ENCODE measurements at regions not wholly inside any gene's neighbourhood (a gene's known extent, or its start where the extent isn't known, plus 50 kb on each side); places are given as distances from the start of the nearest gene placed in this dataset.

GRCh38 chr6:130661077-130661476 lies 166.1 kb upstream of the SMLR1 start:
- intact Hi-C loops (cut with micrococcal nuclease) = no loop called here
- Mint-ChIP-seq H3K4me1 (no peaks in the 10 kb centered on the region), H3K27me3 (no peaks in the 10 kb centered on the region), H3K9me3 (ENCODE audit: insufficient read depth) (no peaks in the 10 kb centered on the region), H3K27ac (no peak overlapping the region), H3K4me3 (no peak overlapping the region)
- Histone ChIP-seq H2AFZ (ENCODE audit: insufficient read depth, low read depth, low read length, poor library complexity, severe bottlenecking) (no peak overlapping the region), H3K9me3 (ENCODE audit: control extremely low read depth in 1 of 3, control insufficient read depth in 2 of 3, insufficient read depth in 1 of 3, low read length in 2 of 3) (no peaks in the 10 kb centered on the region), H4K20me1 (ENCODE audit: control insufficient read depth, insufficient read depth, low read length, poor library complexity, severe bottlenecking) (no peaks in the 10 kb centered on the region), H3K4me3 (ENCODE audit: control extremely low read depth in 1 of 5, extremely low read depth in 1 of 5, insufficient read depth in 1 of 5, low read depth in 2 of 5, low read length in 4 of 5) (no peak overlapping the region), H3K9ac (ENCODE audit: low read length) (no peak overlapping the region), H3K27me3 (replicated peaks in 1 of 4; ENCODE audit: control extremely low read depth in 1 of 4, control insufficient read depth in 3 of 4, insufficient read depth in 4 of 4, low read length in 3 of 4) (no peaks in the 10 kb centered on the region), H3K4me1 (ENCODE audit: control insufficient read depth in 2 of 2, insufficient read depth in 2 of 2, low read length in 2 of 2) (no peaks in the 10 kb centered on the region), H3K79me2 (ENCODE audit: control insufficient read depth, insufficient read depth, low read length) (no peaks in the 10 kb centered on the region), H3K4me2 (replicated peaks; ENCODE audit: low read depth, low read length, poor library complexity, severe bottlenecking) (no peak overlapping the region), H3K27ac (ENCODE audit: low read length in 2 of 2) (no peak overlapping the region), H3K36me3 (replicated peaks in 1 of 2; ENCODE audit: control extremely low read depth in 1 of 2, control insufficient read depth in 1 of 2, extremely low read depth in 1 of 2, insufficient read depth in 2 of 2, low read length in 1 of 2) (no peaks in the 10 kb centered on the region)
- no peak for DNase-seq
- no peak for ATAC-seq (ENCODE audit: low read depth)
- ChIA-PET CTCF (no interaction called here), POLR2A (no interaction called here)
- WGBS (ENCODE audit: insufficient coverage) = 100% methylated on average over 2 of the region's 4 CpGs
- no peak for TF ChIP-seq CTCF (IDR thresholded peaks at IDR 0.05)
- no peak for TF ChIP-seq EZH2 (IDR thresholded peaks at IDR 0.05; ENCODE audit: borderline replicate concordance, insufficient read depth, low read depth, low read length, poor library complexity, severe bottlenecking)

- 95% methylated on average over 2 of the region's 2 CpGs for WGBS (ENCODE audit: insufficient coverage)
- Histone ChIP-seq H3K27me3 (replicated peaks in 1 of 4; ENCODE audit: control extremely low read depth in 1 of 4, control insufficient read depth in 3 of 4, insufficient read depth in 4 of 4, low read length in 3 of 4) (no peaks in the 10 kb centered on the region), H3K4me1 (ENCODE audit: control insufficient read depth in 2 of 2, insufficient read depth in 2 of 2, low read length in 2 of 2) (no peaks in the 10 kb centered on the region), H3K9ac (ENCODE audit: low read length) (no peak overlapping the region), H3K79me2 (ENCODE audit: control insufficient read depth, insufficient read depth, low read length) (no peaks in the 10 kb centered on the region), H3K27ac (ENCODE audit: low read length in 2 of 2) (no peak overlapping the region), H3K36me3 (replicated peaks in 1 of 2; ENCODE audit: control extremely low read depth in 1 of 2, control insufficient read depth in 1 of 2, extremely low read depth in 1 of 2, insufficient read depth in 2 of 2, low read length in 1 of 2) (no peaks in the 10 kb centered on the region), H2AFZ (ENCODE audit: insufficient read depth, low read depth, low read length, poor library complexity, severe bottlenecking) (no peak overlapping the region), H3K9me3 (ENCODE audit: control extremely low read depth in 1 of 3, control insufficient read depth in 2 of 3, insufficient read depth in 1 of 3, low read length in 2 of 3) (no peaks in the 10 kb centered on the region), H3K4me3 (ENCODE audit: control extremely low read depth in 1 of 5, extremely low read depth in 1 of 5, insufficient read depth in 1 of 5, low read depth in 2 of 5, low read length in 4 of 5) (no peak overlapping the region), H3K4me2 (replicated peaks; ENCODE audit: low read depth, low read length, poor library complexity, severe bottlenecking) (no peak overlapping the region), H4K20me1 (ENCODE audit: control insufficient read depth, insufficient read depth, low read length, poor library complexity, severe bottlenecking) (no peaks in the 10 kb centered on the region)
- H3K4me1 Mint-ChIP-seq = no peaks in the 10 kb centered on the region
- intact Hi-C loops (cut with micrococcal nuclease) = no loop called here
- H3K27ac Mint-ChIP-seq = no peak overlapping the region
- ChIA-PET CTCF (no interaction called here), POLR2A (no interaction called here)
- H3K27me3 Mint-ChIP-seq = no peaks in the 10 kb centered on the region
- ATAC-seq (ENCODE audit: low read depth) (no peak), DNase-seq (no peak)
- no peak overlapping the region for H3K4me3 Mint-ChIP-seq
- TF ChIP-seq CTCF (IDR thresholded peaks at IDR 0.05) (no peak), EZH2 (IDR thresholded peaks at IDR 0.05; ENCODE audit: borderline replicate concordance, insufficient read depth, low read depth, low read length, poor library complexity, severe bottlenecking) (no peak)
- no peaks in the 10 kb centered on the region for H3K9me3 Mint-ChIP-seq (ENCODE audit: insufficient read depth)
These were observed 160.4 kb upstream of the SMLR1 start for GRCh38 chr6:130666786-130667185.
